Kidney (tissue), 13 donors: ENCODE measurements at regions not wholly inside any gene's neighbourhood (a gene's known extent, or its start where the extent isn't known, plus 50 kb on each side); places are given as distances from the start of the nearest gene placed in this dataset.
A peak's percentile ranks its signal among the peaks of the same experiment; 100 is the strongest.

ENCODE experiments used
- DNase-seq, 5 donors: peaks; one replicate each; pipeline ENCODE4 v3.0.0-alpha.2; 2013 to 2020
- FAIRE-seq: peaks from 2 replicates; lab custom pipeline; 2012; peaks lifted over from hg19 to GRCh38; lab: Jason Lieb, UNC
- H3K27ac ChIP-seq, 2 donors: one replicate each; pipeline ENCODE4 v1.7.0; 2013; ENCODE audit warnings: low read depth in 2 of 2, low read length in 2 of 2, inconsistent platforms in 1 of 2
- H3K27me3 ChIP-seq: one replicate; pipeline ENCODE4 v1.7.1; 2013; ENCODE audit warnings: low read length, inconsistent platforms; ENCODE audit not compliant: control insufficient read depth, insufficient read depth
- H3K36me3 ChIP-seq, 3 donors: one replicate each; pipeline versions ENCODE4 v1.7.0 to v1.7.1; 2013; ENCODE audit warnings: low read length in 3 of 3, control low read depth in 1 of 3, inconsistent platforms in 1 of 3; ENCODE audit not compliant: insufficient read depth in 3 of 3, control insufficient read depth in 2 of 3
- H3K4me1 ChIP-seq, 3 donors: one replicate each; pipeline versions ENCODE4 v1.7.0 to v1.7.1; 2013; ENCODE audit warnings: low read length in 3 of 3, inconsistent platforms in 1 of 3, low read depth in 1 of 3; ENCODE audit not compliant: control insufficient read depth in 2 of 3, insufficient read depth in 2 of 3
- H3K4me3 ChIP-seq, 3 donors: one replicate each; pipeline versions ENCODE4 v1.7.0 to v1.8.1; 2013; ENCODE audit warnings: low read length in 3 of 3, control low read depth in 1 of 3, inconsistent platforms in 1 of 3
- H3K9ac ChIP-seq, 3 donors: one replicate each; pipeline versions ENCODE4 v1.7.0 to v1.7.1; 2013; ENCODE audit warnings: low read length in 3 of 3, control low read depth in 1 of 3, inconsistent platforms in 1 of 3
- H3K9me3 ChIP-seq, 3 donors: one replicate each; pipeline versions ENCODE4 v1.7.0 to v1.7.1; 2013; ENCODE audit warnings: low read length in 3 of 3, control low read depth in 1 of 3, inconsistent platforms in 1 of 3; ENCODE audit not compliant: control insufficient read depth in 2 of 3, insufficient read depth in 1 of 3
- intact Hi-C: fragments of 100-400 bp; cut with DNase I; formaldehyde crosslinking; loops from one replicate; pipeline ENCODE4 v1.11.1; 2022
- TF ChIP-seq, protein P1 (sequence below): IDR thresholded peaks from 3 replicates; pipeline ENCODE4 v1.5.1; 2012; ENCODE audit warnings: mild to moderate bottlenecking, moderate library complexity, borderline replicate concordance; ENCODE audit not compliant: insufficient read depth; ENCODE audit errors: extremely low read depth
- donor health status: control.
- donor health status: control.
- donor health status: control.
- donor health status: control.
- donor health status: control.
- donor health status: DM: yes; HTN: yes; CAD: no.
- donor health status: Normal renal cell carcinoma (clear cell type).

GRCh38 chr16:8500351-8500750, 90.0 kb downstream of the TMEM114 start:
- Histone ChIP-seq H3K9me3 (no peaks in the 10 kb centered on the region), H3K27me3 (no peaks in the 10 kb centered on the region), H3K27ac (no peak overlapping the region), H3K9ac (no peak overlapping the region), H3K4me1 (no peaks in the 10 kb centered on the region), H3K36me3 (no peaks in the 10 kb centered on the region), H3K4me3 (no peak overlapping the region)
- FAIRE-seq (no peak), DNase-seq (no peak)
- TF ChIP-seq, protein P1, sequence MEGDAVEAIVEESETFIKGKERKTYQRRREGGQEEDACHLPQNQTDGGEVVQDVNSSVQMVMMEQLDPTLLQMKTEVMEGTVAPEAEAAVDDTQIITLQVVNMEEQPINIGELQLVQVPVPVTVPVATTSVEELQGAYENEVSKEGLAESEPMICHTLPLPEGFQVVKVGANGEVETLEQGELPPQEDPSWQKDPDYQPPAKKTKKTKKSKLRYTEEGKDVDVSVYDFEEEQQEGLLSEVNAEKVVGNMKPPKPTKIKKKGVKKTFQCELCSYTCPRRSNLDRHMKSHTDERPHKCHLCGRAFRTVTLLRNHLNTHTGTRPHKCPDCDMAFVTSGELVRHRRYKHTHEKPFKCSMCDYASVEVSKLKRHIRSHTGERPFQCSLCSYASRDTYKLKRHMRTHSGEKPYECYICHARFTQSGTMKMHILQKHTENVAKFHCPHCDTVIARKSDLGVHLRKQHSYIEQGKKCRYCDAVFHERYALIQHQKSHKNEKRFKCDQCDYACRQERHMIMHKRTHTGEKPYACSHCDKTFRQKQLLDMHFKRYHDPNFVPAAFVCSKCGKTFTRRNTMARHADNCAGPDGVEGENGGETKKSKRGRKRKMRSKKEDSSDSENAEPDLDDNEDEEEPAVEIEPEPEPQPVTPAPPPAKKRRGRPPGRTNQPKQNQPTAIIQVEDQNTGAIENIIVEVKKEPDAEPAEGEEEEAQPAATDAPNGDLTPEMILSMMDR, result no peak
- intact Hi-C loops, result no loop called here

- H3K36me3 ChIP-seq, result no peaks in the 10 kb centered on the region
- H3K4me1 ChIP-seq, result no peaks in the 10 kb centered on the region
- H3K9me3 ChIP-seq, result no peaks in the 10 kb centered on the region
- no peak overlapping the region for H3K27ac ChIP-seq
- H3K27me3 ChIP-seq, result no peaks in the 10 kb centered on the region
- TF ChIP-seq, protein P1, result no peak
- H3K9ac ChIP-seq, result no peak overlapping the region
- no peak for DNase-seq
- no peak for FAIRE-seq
- intact Hi-C loops, result no loop called here
- H3K4me3 ChIP-seq, result no peak overlapping the region
Measured at GRCh38 chr16:8496364-8496763, 93.9 kb downstream of the TMEM114 start.

DNA sequence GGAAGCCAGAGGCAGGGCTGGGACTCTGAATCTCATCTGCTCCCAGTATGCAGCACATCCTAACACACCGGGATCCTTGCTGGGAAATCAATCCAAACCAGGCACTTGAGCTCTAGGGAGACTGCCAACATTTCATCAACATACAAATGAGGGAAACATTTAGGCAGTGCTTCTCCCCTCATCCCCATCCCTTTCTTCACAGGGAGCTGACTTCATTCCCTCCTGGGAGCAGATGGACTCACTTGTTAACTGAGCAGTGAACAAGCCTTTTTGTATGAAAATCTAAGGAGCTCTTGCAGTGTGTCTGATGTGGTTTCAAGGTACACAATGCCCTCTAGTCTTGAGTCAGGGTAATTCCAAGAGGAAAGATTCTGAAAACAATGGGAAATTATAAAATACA, 96.3 kb downstream of the TMEM114 start:
- H3K27ac ChIP-seq, result no peak overlapping the region
- no peak overlapping the region for H3K4me3 ChIP-seq
- H3K9me3 ChIP-seq, result no peaks in the 10 kb centered on the region
- TF ChIP-seq, protein P1, result no peak
- no peaks in the 10 kb centered on the region for H3K36me3 ChIP-seq
- peak in 2 of 5 donors; percentile 5 to 8 for DNase-seq
- no peaks in the 10 kb centered on the region for H3K4me1 ChIP-seq
- H3K27me3 ChIP-seq, result no peaks in the 10 kb centered on the region
- no peak overlapping the region for H3K9ac ChIP-seq
- intact Hi-C loops, result no loop called here
- no peak for FAIRE-seq

GRCh38 chr16:8492690-8493089, 97.6 kb downstream of the TMEM114 start:
- TF ChIP-seq, protein P1, result no peak
- no peak for FAIRE-seq

More at GRCh38 chr16:8492690-8493089, 97.6 kb downstream of the TMEM114 start:
- Histone ChIP-seq H3K27me3 (no peaks in the 10 kb centered on the region), H3K9ac (no peak overlapping the region), H3K4me3 (no peak overlapping the region), H3K27ac (no peak overlapping the region), H3K36me3 (no peaks in the 10 kb centered on the region), H3K4me1 (no peaks in the 10 kb centered on the region), H3K9me3 (no peaks in the 10 kb centered on the region)
- no peak for DNase-seq
- intact Hi-C loops, result no loop called here
